Sigmoid colon (tissue), 6 donors: ENCODE measurements at regions not wholly inside any gene's neighbourhood (a gene's known extent, or its start where the extent isn't known, plus 50 kb on each side); places are given as distances from the start of the nearest gene placed in this dataset.
A peak's percentile ranks its signal among the peaks of the same experiment; 100 is the strongest.

Experiments used
- DNase-seq: peaks from one replicate; pipeline ENCODE4 v3.0.0-alpha.2; 2019
- H3K27ac ChIP-seq, 4 donors: fragments of 200-600 bp; sonication (generic); one replicate each; pipeline ENCODE4 v1.5.1; 2016 to 2019; ENCODE audit warnings: mild to moderate bottlenecking in 1 of 4
- H3K27me3 ChIP-seq, 3 donors: fragments of 200-600 bp; sonication (generic); one replicate each; pipeline ENCODE4 v1.5.1; 2019; ENCODE audit warnings: mild to moderate bottlenecking in 1 of 3
- H3K36me3 ChIP-seq, 4 donors: fragments of 200-600 bp; sonication (generic); one replicate each; pipeline ENCODE4 v1.5.1; 2016 to 2019
- H3K4me1 ChIP-seq, 4 donors: fragments of 200-600 bp; sonication (generic); one replicate each; pipeline ENCODE4 v1.5.1; 2017 to 2019
- H3K4me3 ChIP-seq, 4 donors: fragments of 200-600 bp; sonication (generic); one replicate each; pipeline ENCODE4 v1.5.1; 2017 to 2019; ENCODE audit warnings: mild to moderate bottlenecking in 2 of 4, moderate library complexity in 1 of 4
- H3K9me3 ChIP-seq, 4 donors: fragments of 200-600 bp in 3 of 4; sonication (generic) in 3 of 4; one replicate each; pipeline versions ENCODE4 v1.5.1 to v1.6.1; 2013 to 2019
- EP300 ChIP-seq, 4 donors: sonication (generic); formaldehyde crosslinking; IDR thresholded peaks; one replicate each; pipeline ENCODE4 v1.6.1; 2017; ENCODE audit warnings: antibody characterized with exemption in 4 of 4
- POLR2A ChIP-seq, 2 donors: fragments of 450-650 bp; IDR thresholded peaks; one replicate each; pipeline ENCODE4 v1.6.1; 2016; ENCODE audit warnings: antibody characterized with exemption in 2 of 2, mild to moderate bottlenecking in 2 of 2, moderate library complexity in 2 of 2
- POLR2AphosphoS5 ChIP-seq, 4 donors: sonication (generic); formaldehyde crosslinking; IDR thresholded peaks; one replicate each; pipeline ENCODE4 v1.6.1; 2017; ENCODE audit warnings: antibody characterized with exemption in 4 of 4
- WGBS, 2 donors: extraction: QIAGEN DNeasy Blood & Tissue Kit; methylation state at CpG; one replicate each; pipeline ENCODE4 v1.1.7; 2013; 5-methylcytosine and 5-hydroxymethylcytosine counted together
- intact Hi-C: fragments of 100-400 bp; cut with DNase I; formaldehyde crosslinking; loops from one replicate; pipeline ENCODE4 v1.15.1; 2023
- TF ChIP-seq, protein P1 (sequence below), 4 experiments: fragments of 450-650 bp in 3 of 4; fragments of 200-600 bp in 1 of 4; IDR thresholded peaks; one replicate each; pipeline ENCODE4 v1.5.1; 2016 to 2019; ENCODE audit warnings: antibody characterized with exemption in 4 of 4, mild to moderate bottlenecking in 3 of 4, moderate library complexity in 2 of 4
- donor health status: healthy with polysubstance abuse.
- donor health status: healthy.

DNA sequence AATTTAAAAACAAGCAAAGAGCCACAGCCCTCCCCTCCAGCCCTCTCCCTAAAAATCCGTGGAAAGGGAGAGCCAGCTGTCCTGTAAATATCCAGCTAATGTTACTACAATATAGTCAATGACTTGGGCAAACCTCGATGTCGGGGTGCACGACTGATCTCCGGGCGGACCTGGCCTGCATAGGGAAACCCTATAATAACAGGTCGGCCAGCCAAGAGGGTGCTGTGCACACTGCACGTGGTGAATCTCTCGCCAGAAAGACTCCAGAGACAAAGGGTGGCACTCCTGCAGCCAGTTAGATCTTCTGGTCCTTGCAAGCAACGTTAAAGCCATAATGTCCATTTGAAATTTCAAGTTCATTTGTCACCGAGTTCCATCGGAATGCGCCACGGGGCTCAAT is 1092.8 kb downstream of the ADGRL3 start:
- no peak for TF ChIP-seq EP300 (IDR thresholded peaks at IDR 0.05)
- intact Hi-C loops = no loop called here
- Histone ChIP-seq H3K27ac (no peak overlapping the region), H3K36me3 (no peaks in the 10 kb centered on the region), H3K9me3 (no peaks in the 10 kb centered on the region), H3K4me3 (no peak overlapping the region), H3K27me3 (no peaks in the 10 kb centered on the region), H3K4me1 (peaks cover 0 to 6% (median 0%) of the 10 kb centered on the region in 4 donors)
- no peak for DNase-seq
- WGBS, 2 donors = 83 to 91% methylated on average over 14 of the region's 14 CpGs

DNA sequence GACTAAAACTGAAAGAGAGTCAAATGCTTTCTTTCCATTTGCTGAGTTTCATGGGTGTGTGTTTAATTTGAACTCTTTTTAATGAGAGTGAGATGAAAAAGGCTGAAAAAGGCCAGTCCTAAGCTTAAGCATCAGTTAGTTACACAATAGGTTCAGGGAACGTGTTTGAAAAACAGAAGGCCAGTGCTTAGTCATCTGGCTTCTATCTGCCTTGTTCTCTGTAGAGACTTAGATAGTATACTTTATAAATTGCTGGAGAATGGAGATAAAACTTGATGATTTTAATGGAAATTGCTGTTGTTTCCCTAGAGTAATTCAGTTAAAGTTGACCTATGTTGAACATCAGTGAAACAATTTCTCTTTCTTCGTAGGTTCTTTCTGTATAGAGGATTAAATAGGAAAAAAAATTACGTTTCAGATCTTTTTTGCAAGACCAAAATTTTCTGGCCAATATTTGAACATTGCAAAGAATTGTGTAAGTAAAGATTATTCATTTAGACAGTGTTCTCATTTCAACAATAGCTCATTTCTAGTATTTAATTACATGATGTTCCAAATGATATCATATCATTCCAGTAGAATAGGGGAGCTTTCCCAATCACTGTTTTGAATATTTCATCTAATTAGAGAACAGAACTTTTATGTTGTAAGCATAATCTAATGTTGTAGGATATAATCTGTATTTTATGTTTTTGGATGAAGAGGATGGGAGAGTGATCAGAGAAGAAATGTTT is 1088.8 kb downstream of the ADGRL3 start:
- DNase-seq = no peak
- H3K27me3 ChIP-seq = no peaks in the 10 kb centered on the region
- TF ChIP-seq POLR2A (IDR thresholded peaks at IDR 0.05) (no peak), POLR2AphosphoS5 (IDR thresholded peaks at IDR 0.05) (peak in 1 of 4 donors; percentile 26)
- H3K27ac ChIP-seq = no peak overlapping the region
- intact Hi-C loops = no loop called here
- no peaks in the 10 kb centered on the region for H3K36me3 ChIP-seq
- H3K4me1 ChIP-seq = peaks cover 0 to 6% (median 0%) of the 10 kb centered on the region in 4 donors
- WGBS, 2 donors = 69 to 70% methylated on average over 3 of the region's 3 CpGs
- no peaks in the 10 kb centered on the region for H3K9me3 ChIP-seq
- no peak overlapping the region for H3K4me3 ChIP-seq

DNA sequence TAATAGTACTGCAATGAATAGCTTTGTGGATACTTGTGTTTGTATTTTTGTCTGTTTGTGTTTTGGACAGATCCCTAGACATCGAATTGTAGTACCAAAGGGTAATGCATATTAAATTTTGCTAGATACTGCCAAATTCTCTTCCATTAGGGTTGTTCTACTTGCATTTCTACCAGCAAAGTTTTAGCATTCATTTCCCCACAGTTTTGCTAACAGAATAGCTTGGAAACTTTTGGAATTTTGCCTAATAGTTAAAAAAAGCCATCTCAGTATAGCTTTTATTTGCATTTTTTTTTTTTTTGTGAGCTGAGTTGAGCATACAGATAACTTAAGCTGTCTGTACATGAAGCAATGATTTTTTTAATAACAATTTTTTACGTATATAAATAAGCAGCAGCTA is 1084.9 kb downstream of the ADGRL3 start:
- Histone ChIP-seq H3K27me3 (no peaks in the 10 kb centered on the region), H3K4me1 (peaks cover 0 to 6% (median 0%) of the 10 kb centered on the region in 4 donors), H3K36me3 (no peaks in the 10 kb centered on the region), H3K4me3 (no peak overlapping the region), H3K27ac (no peak overlapping the region), H3K9me3 (no peaks in the 10 kb centered on the region)
- 79 to 84% methylated on average over 2 of the region's 2 CpGs for WGBS, 2 donors
- DNase-seq = no peak
- no peak for TF ChIP-seq POLR2AphosphoS5 (IDR thresholded peaks at IDR 0.05)
- intact Hi-C loops = no loop called here

DNA sequence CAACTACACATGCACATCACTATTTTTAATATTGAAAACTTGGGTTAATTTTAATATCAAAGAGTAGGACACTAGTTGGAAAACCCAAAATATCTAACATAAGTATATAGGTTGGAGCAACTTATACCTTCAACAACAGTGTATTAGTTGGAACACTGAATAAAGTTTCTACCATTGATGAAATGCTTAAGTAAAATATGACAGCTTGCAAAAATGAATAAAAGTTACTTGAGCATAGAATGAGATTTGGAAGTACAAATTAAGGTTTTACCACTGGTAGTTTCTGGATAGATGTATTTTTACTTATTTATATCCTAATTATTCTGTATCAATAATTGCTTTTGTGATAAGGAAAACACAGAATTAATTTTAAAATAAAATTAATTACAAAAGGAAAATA is 1079.6 kb downstream of the ADGRL3 start:
- intact Hi-C loops = no loop called here
- TF ChIP-seq POLR2A (IDR thresholded peaks at IDR 0.05) = no peak
- TF ChIP-seq, protein P1, sequence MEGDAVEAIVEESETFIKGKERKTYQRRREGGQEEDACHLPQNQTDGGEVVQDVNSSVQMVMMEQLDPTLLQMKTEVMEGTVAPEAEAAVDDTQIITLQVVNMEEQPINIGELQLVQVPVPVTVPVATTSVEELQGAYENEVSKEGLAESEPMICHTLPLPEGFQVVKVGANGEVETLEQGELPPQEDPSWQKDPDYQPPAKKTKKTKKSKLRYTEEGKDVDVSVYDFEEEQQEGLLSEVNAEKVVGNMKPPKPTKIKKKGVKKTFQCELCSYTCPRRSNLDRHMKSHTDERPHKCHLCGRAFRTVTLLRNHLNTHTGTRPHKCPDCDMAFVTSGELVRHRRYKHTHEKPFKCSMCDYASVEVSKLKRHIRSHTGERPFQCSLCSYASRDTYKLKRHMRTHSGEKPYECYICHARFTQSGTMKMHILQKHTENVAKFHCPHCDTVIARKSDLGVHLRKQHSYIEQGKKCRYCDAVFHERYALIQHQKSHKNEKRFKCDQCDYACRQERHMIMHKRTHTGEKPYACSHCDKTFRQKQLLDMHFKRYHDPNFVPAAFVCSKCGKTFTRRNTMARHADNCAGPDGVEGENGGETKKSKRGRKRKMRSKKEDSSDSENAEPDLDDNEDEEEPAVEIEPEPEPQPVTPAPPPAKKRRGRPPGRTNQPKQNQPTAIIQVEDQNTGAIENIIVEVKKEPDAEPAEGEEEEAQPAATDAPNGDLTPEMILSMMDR (IDR thresholded peaks at IDR 0.05) = no peak
- no peak for TF ChIP-seq EP300 (IDR thresholded peaks at IDR 0.05)
- no peak for TF ChIP-seq POLR2AphosphoS5 (IDR thresholded peaks at IDR 0.05)
- no peaks in the 10 kb centered on the region for H3K9me3 ChIP-seq

DNA sequence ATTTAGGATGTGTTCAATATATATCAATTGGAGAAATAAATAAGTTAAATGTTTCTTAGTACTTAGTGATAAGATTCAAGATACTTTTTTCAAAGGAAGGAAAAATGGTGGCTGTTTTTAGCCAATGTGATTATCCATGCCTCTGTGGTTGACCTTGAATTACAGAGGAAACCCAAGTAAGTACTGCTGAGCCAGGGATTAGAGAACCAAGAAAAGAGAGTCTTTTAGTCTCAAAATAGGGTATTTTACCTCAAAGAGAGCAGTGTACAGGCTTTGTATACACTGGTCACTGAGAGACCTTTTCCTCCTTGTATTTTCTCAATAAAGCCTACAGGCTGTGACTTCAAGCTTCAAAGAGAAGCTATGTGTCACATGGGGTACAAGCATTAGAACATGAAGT is 1075.3 kb downstream of the ADGRL3 start:
- Histone ChIP-seq H3K27me3 (no peaks in the 10 kb centered on the region), H3K36me3 (no peaks in the 10 kb centered on the region), H3K4me3 (no peak overlapping the region), H3K9me3 (no peaks in the 10 kb centered on the region), H3K27ac (no peak overlapping the region), H3K4me1 (no peaks in the 10 kb centered on the region)
- no peak for TF ChIP-seq EP300 (IDR thresholded peaks at IDR 0.05)
- TF ChIP-seq POLR2A (IDR thresholded peaks at IDR 0.05) = no peak
- intact Hi-C loops = no loop called here
- no peak for DNase-seq

More for the DNA sequence above, 1079.6 kb downstream of the ADGRL3 start:
- Histone ChIP-seq H3K27me3 (no peaks in the 10 kb centered on the region), H3K4me3 (no peak overlapping the region), H3K4me1 (no peaks in the 10 kb centered on the region), H3K27ac (no peak overlapping the region), H3K36me3 (no peaks in the 10 kb centered on the region)
- no peak for DNase-seq

DNA sequence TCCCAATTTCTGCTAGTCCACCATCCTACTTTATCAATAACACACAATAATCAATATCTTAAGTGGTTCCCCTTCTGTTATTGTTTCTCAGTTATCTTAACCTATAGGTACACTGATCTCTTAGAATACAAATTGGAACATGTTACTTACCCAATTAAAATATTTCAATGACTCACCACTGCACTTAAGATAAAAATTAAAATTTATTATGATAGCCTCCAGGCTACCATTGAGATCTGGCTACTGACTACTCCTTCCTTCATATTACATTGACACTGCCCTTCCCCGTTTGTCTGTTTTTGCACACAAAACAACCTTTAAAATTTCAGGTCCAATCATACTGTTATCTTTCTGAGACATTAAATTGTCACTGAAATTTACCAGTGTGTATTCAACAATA is 1074.7 kb downstream of the ADGRL3 start:
- no peak for TF ChIP-seq EP300 (IDR thresholded peaks at IDR 0.05)
- no peak for TF ChIP-seq POLR2AphosphoS5 (IDR thresholded peaks at IDR 0.05)
- TF ChIP-seq, protein P1 (IDR thresholded peaks at IDR 0.05) = no peak
- no peak for TF ChIP-seq POLR2A (IDR thresholded peaks at IDR 0.05)
- H3K9me3 ChIP-seq = no peaks in the 10 kb centered on the region
- H3K4me3 ChIP-seq = no peak overlapping the region
- no peak overlapping the region for H3K27ac ChIP-seq
- intact Hi-C loops = no loop called here
- no peaks in the 10 kb centered on the region for H3K36me3 ChIP-seq
- no peaks in the 10 kb centered on the region for H3K4me1 ChIP-seq
- DNase-seq = no peak
- 87 to 90% methylated on average over 1 of the region's 1 CpG for WGBS, 2 donors
- no peaks in the 10 kb centered on the region for H3K27me3 ChIP-seq

DNA sequence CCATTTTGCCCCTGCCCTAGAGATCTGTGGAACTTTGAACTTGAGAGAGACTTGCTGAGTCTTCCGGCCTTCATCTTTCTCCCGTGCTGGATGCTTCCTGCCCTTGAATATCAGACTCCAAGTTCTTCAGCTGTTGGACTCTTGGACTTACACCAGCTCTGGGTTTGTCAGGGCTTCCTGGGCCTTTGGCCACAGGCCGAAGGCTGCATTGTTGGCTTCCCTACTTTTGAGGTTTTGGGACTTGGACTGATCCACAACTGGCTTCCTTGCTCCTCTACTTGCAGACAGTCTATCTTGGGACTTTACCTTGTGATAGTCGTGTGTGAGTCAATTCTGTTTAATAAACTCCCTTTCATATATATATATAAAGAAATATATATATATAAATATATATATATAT is 1071.0 kb downstream of the ADGRL3 start:
- no peak for DNase-seq

More for the DNA sequence above, 1071.0 kb downstream of the ADGRL3 start:
- no peak overlapping the region for H3K27ac ChIP-seq
- H3K4me3 ChIP-seq = no peak overlapping the region
- H3K36me3 ChIP-seq = no peaks in the 10 kb centered on the region
- WGBS, 2 donors = 90 to 94% methylated on average over 4 of the region's 4 CpGs
- no peaks in the 10 kb centered on the region for H3K27me3 ChIP-seq
- no peak for TF ChIP-seq EP300 (IDR thresholded peaks at IDR 0.05)
- no peak for TF ChIP-seq POLR2A (IDR thresholded peaks at IDR 0.05)
- TF ChIP-seq POLR2AphosphoS5 (IDR thresholded peaks at IDR 0.05) = no peak
- TF ChIP-seq, protein P1 (IDR thresholded peaks at IDR 0.05) = no peak
- intact Hi-C loops = no loop called here
- H3K4me1 ChIP-seq = no peaks in the 10 kb centered on the region
- H3K9me3 ChIP-seq = no peaks in the 10 kb centered on the region
